Tibial nerve (tissue), 4 donors: ENCODE measurements at regions not wholly inside any gene's neighbourhood (a gene's known extent, or its start where the extent isn't known, plus 50 kb on each side); places are given as distances from the start of the nearest gene placed in this dataset.

Experiments used
- DNase-seq, 2 donors: peaks; one replicate each; pipeline ENCODE4 v3.0.0-alpha.2; 2019; ENCODE audit warnings: low spot score in 2 of 2
- H3K27ac ChIP-seq, 4 donors: fragments of 200-600 bp; sonication (generic) in 3 of 4; one replicate each; pipeline ENCODE4 v1.5.1; 2017 to 2019; ENCODE audit warnings: mild to moderate bottlenecking in 1 of 4
- H3K27me3 ChIP-seq, 2 donors: fragments of 200-600 bp; sonication (generic) in 1 of 2; one replicate each; pipeline versions ENCODE4 v1.5.1 to v1.6.0; 2017 to 2019
- H3K36me3 ChIP-seq, 3 donors: fragments of 200-600 bp; sonication (generic); one replicate each; pipeline ENCODE4 v1.5.1; 2018 to 2019
- H3K4me1 ChIP-seq, 4 donors: fragments of 200-600 bp; sonication (generic) in 3 of 4; one replicate each; pipeline ENCODE4 v1.5.1; 2017 to 2019
- H3K4me3 ChIP-seq, 4 donors: fragments of 200-600 bp; sonication (generic) in 3 of 4; one replicate each; pipeline ENCODE4 v1.5.1; 2017 to 2019; ENCODE audit warnings: mild to moderate bottlenecking in 1 of 4, moderate library complexity in 1 of 4
- H3K9me3 ChIP-seq, 4 donors: fragments of 200-600 bp; sonication (generic) in 3 of 4; one replicate each; pipeline ENCODE4 v1.5.1; 2017 to 2019
- CTCF ChIP-seq, 5 experiments: fragments of 200-600 bp in 3 of 5; fragments of 450-650 bp in 2 of 5; sonication (generic) in 3 of 5; IDR thresholded peaks; one replicate each; pipeline ENCODE4 v1.5.1; 2016 to 2019; ENCODE audit warnings: antibody characterized with exemption in 5 of 5, mild to moderate bottlenecking in 3 of 5, moderate library complexity in 2 of 5
- EP300 ChIP-seq, 2 donors: sonication (generic); formaldehyde crosslinking; IDR thresholded peaks; one replicate each; pipeline ENCODE4 v1.6.1; 2017; ENCODE audit warnings: antibody characterized with exemption in 2 of 2, mild to moderate bottlenecking in 1 of 2
- POLR2A ChIP-seq, 2 donors: fragments of 450-650 bp; IDR thresholded peaks; one replicate each; pipeline ENCODE4 v1.6.1; 2017; ENCODE audit warnings: antibody characterized with exemption in 2 of 2, mild to moderate bottlenecking in 2 of 2, moderate library complexity in 2 of 2
- WGBS, 2 donors: methylation state at CpG; one replicate each; pipeline ENCODE4 v1.1.5; 2018; 5-methylcytosine and 5-hydroxymethylcytosine counted together

- Histone ChIP-seq H3K4me1 (no peaks in the 10 kb centered on the region), H3K36me3 (no peaks in the 10 kb centered on the region), H3K27me3 (no peaks in the 10 kb centered on the region), H3K4me3 (no peak overlapping the region), H3K9me3 (no peaks in the 10 kb centered on the region), H3K27ac (no peak overlapping the region)
- 81 to 85% methylated on average over 5 of the region's 5 CpGs for WGBS, 2 donors
- no peak for DNase-seq
- TF ChIP-seq CTCF (IDR thresholded peaks at IDR 0.05) (no peak), POLR2A (IDR thresholded peaks at IDR 0.05) (no peak), EP300 (IDR thresholded peaks at IDR 0.05) (no peak)
These were observed 55.5 kb downstream of the DRD1 start for GRCh38 chr5:175388531-175388930.

- TF ChIP-seq POLR2A (IDR thresholded peaks at IDR 0.05) (no peak), EP300 (IDR thresholded peaks at IDR 0.05) (no peak), CTCF (IDR thresholded peaks at IDR 0.05) (no peak)
- Histone ChIP-seq H3K9me3 (no peaks in the 10 kb centered on the region), H3K4me1 (no peaks in the 10 kb centered on the region), H3K27me3 (no peaks in the 10 kb centered on the region), H3K4me3 (no peak overlapping the region), H3K36me3 (no peaks in the 10 kb centered on the region), H3K27ac (no peak overlapping the region)
- WGBS, 2 donors: 50 to 81% methylated on average over 2 of the region's 2 CpGs
- no peak for DNase-seq
These were observed 56.8 kb downstream of the DRD1 start for GRCh38 chr5:175387144-175387543.

GRCh38 chr5:175386526-175386925 is 57.5 kb downstream of the DRD1 start:
- H3K27me3 ChIP-seq: no peaks in the 10 kb centered on the region
- 76 to 77% methylated on average over 2 of the region's 2 CpGs for WGBS, 2 donors

GRCh38 chr5:175385691-175386362 is 58.2 kb downstream of the DRD1 start:
- H3K36me3 ChIP-seq: no peaks in the 10 kb centered on the region
- WGBS, 2 donors: 44 to 56% methylated on average over 9 of the region's 9 CpGs
- TF ChIP-seq POLR2A (IDR thresholded peaks at IDR 0.05): no peak
- no peak for TF ChIP-seq CTCF (IDR thresholded peaks at IDR 0.05)
- TF ChIP-seq EP300 (IDR thresholded peaks at IDR 0.05): no peak

More at GRCh38 chr5:175386526-175386925, 57.5 kb downstream of the DRD1 start:
- H3K36me3 ChIP-seq: no peaks in the 10 kb centered on the region
- H3K4me3 ChIP-seq: no peak overlapping the region
- no peaks in the 10 kb centered on the region for H3K4me1 ChIP-seq
- DNase-seq: no peak
- H3K27ac ChIP-seq: no peak overlapping the region
- TF ChIP-seq CTCF (IDR thresholded peaks at IDR 0.05) (no peak), POLR2A (IDR thresholded peaks at IDR 0.05) (no peak), EP300 (IDR thresholded peaks at IDR 0.05) (no peak)
- no peaks in the 10 kb centered on the region for H3K9me3 ChIP-seq

GRCh38 chr5:175384724-175385552 is 59.0 kb downstream of the DRD1 start:
- no peak for DNase-seq

More at GRCh38 chr5:175385691-175386362, 58.2 kb downstream of the DRD1 start:
- H3K27me3 ChIP-seq: no peaks in the 10 kb centered on the region
- H3K4me3 ChIP-seq: no peak overlapping the region
- no peaks in the 10 kb centered on the region for H3K4me1 ChIP-seq
- H3K27ac ChIP-seq: no peak overlapping the region
- no peaks in the 10 kb centered on the region for H3K9me3 ChIP-seq
- DNase-seq: no peak

More at GRCh38 chr5:175384724-175385552, 59.0 kb downstream of the DRD1 start:
- Histone ChIP-seq H3K36me3 (no peaks in the 10 kb centered on the region), H3K27me3 (no peaks in the 10 kb centered on the region), H3K4me3 (no peak overlapping the region), H3K27ac (no peak overlapping the region), H3K9me3 (no peaks in the 10 kb centered on the region), H3K4me1 (no peaks in the 10 kb centered on the region)
- TF ChIP-seq EP300 (IDR thresholded peaks at IDR 0.05) (no peak), POLR2A (IDR thresholded peaks at IDR 0.05) (no peak), CTCF (IDR thresholded peaks at IDR 0.05) (no peak)
- 80 to 87% methylated on average over 2 of the region's 2 CpGs for WGBS, 2 donors
